ENCODE measurements at regions not wholly inside any gene's neighbourhood (a gene's known extent, or its start where the extent isn't known, plus 50 kb on each side); places are given as distances from the start of the nearest gene placed in this dataset.

DNA sequence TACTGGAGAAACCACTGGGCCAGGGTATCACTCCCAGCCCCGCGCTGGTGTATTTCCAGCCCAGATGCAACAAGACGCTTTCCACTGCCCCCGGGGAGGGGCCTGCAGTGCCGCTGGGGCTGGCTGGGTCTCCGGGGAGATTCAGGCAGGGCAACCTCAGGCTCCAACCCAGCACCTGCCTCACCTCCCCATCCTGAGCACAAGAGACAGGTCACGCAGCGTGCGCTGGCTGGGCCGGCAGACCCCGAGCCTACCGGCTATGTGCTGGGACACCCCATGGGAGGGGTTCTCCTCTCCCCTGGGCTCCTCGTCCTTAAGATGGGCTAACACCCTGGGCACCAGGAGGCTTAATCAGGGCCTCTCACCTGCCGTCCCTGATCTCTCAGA, 80.9 kb downstream of the RFLNA start:
- Histone ChIP-seq H2AFZ (ENCODE audit: low read length) (no peak overlapping the region), H3K23ac (ENCODE audit: insufficient read length, low read depth, low read length) (no peak overlapping the region), H2BK120ac (ENCODE audit: low read depth, low read length, poor library complexity, severe bottlenecking) (no peak overlapping the region), H3K9ac (ENCODE audit: extremely low read depth, insufficient read length, low read length) (no peak overlapping the region), H4K5ac (ENCODE audit: insufficient read length, low read depth, low read length) (no peak overlapping the region), H2BK15ac (ENCODE audit: low read depth, low read length) (no peak overlapping the region), H2BK12ac (ENCODE audit: insufficient read length, low read depth, low read length) (no peak overlapping the region), H4K91ac (ENCODE audit: insufficient read length, low read depth, low read length) (no peak overlapping the region), H3K27me3 (ENCODE audit: insufficient read depth, low read length) (no peaks in the 10 kb centered on the region), H3K23me2 (ENCODE audit: insufficient read length, low read depth, low read length, poor library complexity, severe bottlenecking) (no peaks in the 10 kb centered on the region), H3K56ac (ENCODE audit: insufficient read length, low read depth, low read length) (no peak overlapping the region), H4K20me1 (ENCODE audit: control insufficient read depth, insufficient read depth, insufficient read length) (no peaks in the 10 kb centered on the region), H3K4me2 (ENCODE audit: insufficient read depth, insufficient read length, low read length) (no peak overlapping the region), H3K4me1 (ENCODE audit: insufficient read depth, low read length) (no peaks in the 10 kb centered on the region), H2AK5ac (ENCODE audit: insufficient read length, low read length) (no peak overlapping the region), H2BK20ac (ENCODE audit: low read depth, low read length, poor library complexity, severe bottlenecking) (no peak overlapping the region), H3K4ac (ENCODE audit: low read depth, low read length) (no peak overlapping the region), H3K14ac (ENCODE audit: insufficient read depth, low read length) (no peak overlapping the region; the same call in 1 of the 2 replicates), H3K9me3 (ENCODE audit: control insufficient read depth, low read depth, low read length) (no peaks in the 10 kb centered on the region), H2BK5ac (ENCODE audit: insufficient read length, low read length) (no peak overlapping the region), H4K8ac (replicated peaks; ENCODE audit: insufficient read length, low read depth, low read length) (no peak overlapping the region), H3K79me1 (ENCODE audit: insufficient read depth, low read depth, low read length, poor library complexity, severe bottlenecking) (no peaks in the 10 kb centered on the region), H3T11ph (ENCODE audit: low read length) (no peak overlapping the region), H3K79me2 (ENCODE audit: insufficient read depth, low read length) (no peaks in the 10 kb centered on the region), H3K27ac (ENCODE audit: insufficient read length, low read depth, low read length) (no peak overlapping the region), H3K18ac (ENCODE audit: insufficient read length, low read depth, low read length) (no peak overlapping the region)
- H3K4me1 Mint-ChIP-seq, result no peaks in the 10 kb centered on the region
- no peak overlapping the region for H3K4me3 Mint-ChIP-seq
- H3K27ac Mint-ChIP-seq, result no peak overlapping the region
- WGBS (ENCODE audit: extremely low coverage, insufficient read length, low lambda C conversion rate), result no CpG with 5 or more reads among the region's 14 CpGs
- no peaks in the 10 kb centered on the region for H3K27me3 Mint-ChIP-seq (ENCODE audit: low read depth)
- no peak for DNase-seq
- TF ChIP-seq, protein P1, sequence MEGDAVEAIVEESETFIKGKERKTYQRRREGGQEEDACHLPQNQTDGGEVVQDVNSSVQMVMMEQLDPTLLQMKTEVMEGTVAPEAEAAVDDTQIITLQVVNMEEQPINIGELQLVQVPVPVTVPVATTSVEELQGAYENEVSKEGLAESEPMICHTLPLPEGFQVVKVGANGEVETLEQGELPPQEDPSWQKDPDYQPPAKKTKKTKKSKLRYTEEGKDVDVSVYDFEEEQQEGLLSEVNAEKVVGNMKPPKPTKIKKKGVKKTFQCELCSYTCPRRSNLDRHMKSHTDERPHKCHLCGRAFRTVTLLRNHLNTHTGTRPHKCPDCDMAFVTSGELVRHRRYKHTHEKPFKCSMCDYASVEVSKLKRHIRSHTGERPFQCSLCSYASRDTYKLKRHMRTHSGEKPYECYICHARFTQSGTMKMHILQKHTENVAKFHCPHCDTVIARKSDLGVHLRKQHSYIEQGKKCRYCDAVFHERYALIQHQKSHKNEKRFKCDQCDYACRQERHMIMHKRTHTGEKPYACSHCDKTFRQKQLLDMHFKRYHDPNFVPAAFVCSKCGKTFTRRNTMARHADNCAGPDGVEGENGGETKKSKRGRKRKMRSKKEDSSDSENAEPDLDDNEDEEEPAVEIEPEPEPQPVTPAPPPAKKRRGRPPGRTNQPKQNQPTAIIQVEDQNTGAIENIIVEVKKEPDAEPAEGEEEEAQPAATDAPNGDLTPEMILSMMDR (conservative IDR thresholded peaks at IDR 0.05), result no peak
- H3K36me3 Mint-ChIP-seq (ENCODE audit: insufficient read depth in 1 of 3, low read depth in 3 of 3), result peaks cover 19 to 54% (median 43%) of the 10 kb centered on the region in 3 experiments; a peak in 6 of 7 replicates
- H3K9me3 Mint-ChIP-seq, result no peaks in the 10 kb centered on the region

Measured in H9 (cell line).